SK-N-SH treated with all-trans-retinoic acid at 6 μM for 48 hours (cell line): ENCODE measurements at regions not wholly inside any gene's neighbourhood (a gene's known extent, or its start where the extent isn't known, plus 50 kb on each side); places are given as distances from the start of the nearest gene placed in this dataset.

Experiments used
- ATAC-seq: fragments of 200-7000 bp; cut with Tn5 transposase; 3 replicates; pipeline ENCODE4 v1.9.1; 2020; ENCODE audit warnings: mild to moderate bottlenecking, moderate library complexity
- ARNTL ChIP-seq: fragments of 450-650 bp; formaldehyde crosslinking; IDR thresholded peaks from 2 replicates; pipeline ENCODE4 v1.5.0; 2020; ENCODE audit warnings: low read depth, mild to moderate bottlenecking, moderate library complexity, borderline replicate concordance
- BACH2 ChIP-seq: fragments of 250-450 bp; sonication (Bioruptor Pico); IDR thresholded peaks from 2 replicates; pipeline ENCODE4 v1.9.0; 2021; ENCODE audit warnings: mild to moderate bottlenecking, borderline replicate concordance
- CREB5 ChIP-seq: fragments of 250-450 bp; sonication (Bioruptor Pico); IDR thresholded peaks from 2 replicates; pipeline ENCODE4 v1.5.1; 2020; ENCODE audit warnings: low read depth, mild to moderate bottlenecking, moderate library complexity
- CSDC2 ChIP-seq: fragments of 250-450 bp; sonication (Bioruptor Pico); IDR thresholded peaks from 2 replicates; pipeline ENCODE4 v1.5.0; 2020; ENCODE audit warnings: mild to moderate bottlenecking, moderate library complexity
- CSRNP3 ChIP-seq: fragments of 250-450 bp; sonication (Bioruptor Pico); IDR thresholded peaks from 2 replicates; pipeline ENCODE4 v1.5.1; 2021; ENCODE audit warnings: mild to moderate bottlenecking, moderate library complexity
- GLIS3 ChIP-seq: fragments of 250-450 bp; sonication (Bioruptor Pico); IDR thresholded peaks from 2 replicates; pipeline ENCODE4 v1.5.0; 2020; ENCODE audit warnings: mild to moderate bottlenecking, moderate library complexity
- ISL1 ChIP-seq: fragments of 250-450 bp; sonication (Bioruptor Pico); IDR thresholded peaks from 2 replicates; pipeline ENCODE4 v2.1.2; 2022; ENCODE audit warnings: mild to moderate bottlenecking, moderate library complexity
- OSR1 ChIP-seq: fragments of 250-450 bp; sonication (Bioruptor Pico); IDR thresholded peaks from 2 replicates; pipeline ENCODE4 v1.8.0; 2022; ENCODE audit warnings: moderate library complexity, mild to moderate bottlenecking, inconsistent platforms
- PATZ1 ChIP-seq: fragments of 250-450 bp; sonication (Bioruptor Pico); IDR thresholded peaks from 2 replicates; pipeline ENCODE4 v1.8.0; 2020; ENCODE audit warnings: mild to moderate bottlenecking, moderate library complexity, borderline replicate concordance
- POU6F1 ChIP-seq: fragments of 250-450 bp; sonication (Bioruptor Pico); IDR thresholded peaks from 2 replicates; pipeline ENCODE4 v1.8.0; 2021; ENCODE audit warnings: low read depth, mild to moderate bottlenecking, moderate library complexity, borderline replicate concordance
- RARB ChIP-seq: fragments of 250-450 bp; sonication (Bioruptor Pico); IDR thresholded peaks from 2 replicates; pipeline ENCODE4 v1.8.0; 2021; ENCODE audit warnings: mild to moderate bottlenecking, moderate library complexity
- SNAI2 ChIP-seq: fragments of 250-450 bp; sonication (Bioruptor Pico); IDR thresholded peaks from 2 replicates; pipeline ENCODE4 v1.5.0; 2020; ENCODE audit warnings: mild to moderate bottlenecking, moderate library complexity
- TOX ChIP-seq: fragments of 250-450 bp; sonication (Bioruptor Pico); IDR thresholded peaks from 2 replicates; pipeline ENCODE4 v1.8.0; 2021; ENCODE audit warnings: mild to moderate bottlenecking, moderate library complexity, borderline replicate concordance
- TSHZ2 ChIP-seq: fragments of 250-450 bp; sonication (Bioruptor Pico); IDR thresholded peaks from 2 replicates; pipeline ENCODE4 v1.5.0; 2020; ENCODE audit warnings: mild to moderate bottlenecking, moderate library complexity
- ZC3H10 ChIP-seq: fragments of 250-450 bp; sonication (Bioruptor Pico); IDR thresholded peaks from 2 replicates; pipeline ENCODE4 v1.5.1; 2021; ENCODE audit warnings: mild to moderate bottlenecking, moderate library complexity
- ZFP30 ChIP-seq: fragments of 450-650 bp; formaldehyde crosslinking; IDR thresholded peaks from 2 replicates; pipeline ENCODE4 v1.5.0; 2022; ENCODE audit warnings: mild to moderate bottlenecking, moderate library complexity
- ZNF565 ChIP-seq: fragments of 450-650 bp; formaldehyde crosslinking; conservative IDR thresholded peaks from 2 replicates; pipeline ENCODE4 v1.5.0; 2020; ENCODE audit warnings: low read depth, mild to moderate bottlenecking, moderate library complexity
- ZNF70 ChIP-seq: fragments of 450-650 bp; formaldehyde crosslinking; IDR thresholded peaks from 2 replicates; pipeline ENCODE4 v1.5.0; 2020; ENCODE audit warnings: mild to moderate bottlenecking, moderate library complexity

GRCh38 chr7:46549347-46549746 lies 628.3 kb upstream of the IGFBP3 start (continued):
- no peak for TF ChIP-seq POU6F1 (CRISPR knock-in tag)
- TF ChIP-seq ISL1 = no peak
- no peak for TF ChIP-seq RARB (CRISPR knock-in tag)
- TF ChIP-seq ARNTL = no peak
- no peak for TF ChIP-seq ZNF565 (CRISPR knock-in tag)
- TF ChIP-seq BACH2 (CRISPR knock-in tag) = no peak

- TF ChIP-seq ISL1 = no peak
- TF ChIP-seq POU6F1 (CRISPR knock-in tag) = no peak
- no peak for TF ChIP-seq CSRNP3
- no peak for ATAC-seq
Measured at GRCh38 chr7:46547044-46547443, 626.0 kb upstream of the IGFBP3 start.

- TF ChIP-seq CREB5 (CRISPR knock-in tag) = peak; percentile 43; the same call in 1 of the 2 replicates
- TF ChIP-seq CSDC2 = no peak
- TF ChIP-seq ISL1 = peak; percentile 71
- no peak for TF ChIP-seq PATZ1 (CRISPR knock-in tag)
- ATAC-seq = no peak
Measured at GRCh38 chr7:46545790-46546189, 624.7 kb upstream of the IGFBP3 start.

- peak; percentile 88 for ATAC-seq
- no peak for TF ChIP-seq SNAI2 (CRISPR knock-in tag)
- 0 out of 2 replicates have a peak, but pooled peaks have one; percentile 36 for TF ChIP-seq CREB5 (CRISPR knock-in tag)
- no peak for TF ChIP-seq ZFP30 (CRISPR knock-in tag)
- no peak for TF ChIP-seq ZNF70 (CRISPR knock-in tag)
- TF ChIP-seq TSHZ2 (CRISPR knock-in tag) = no peak
- peak; percentile 86 for TF ChIP-seq TOX (CRISPR knock-in tag)
- TF ChIP-seq GLIS3 (CRISPR knock-in tag) = no peak
- TF ChIP-seq RARB (CRISPR knock-in tag) = no peak
- peak; percentile 6; the same call in 1 of the 2 replicates for TF ChIP-seq ZC3H10 (CRISPR knock-in tag)
- TF ChIP-seq ARNTL = no peak
- no peak for TF ChIP-seq OSR1
- no peak for TF ChIP-seq ISL1
- TF ChIP-seq, all 23 proteins: peak for 3
Measured at GRCh38 chr7:46544396-46545008, 623.4 kb upstream of the IGFBP3 start.
